ENCODE measurements at regions not wholly inside any gene's neighbourhood (a gene's known extent, or its start where the extent isn't known, plus 50 kb on each side); places are given as distances from the start of the nearest gene placed in this dataset.

DNA sequence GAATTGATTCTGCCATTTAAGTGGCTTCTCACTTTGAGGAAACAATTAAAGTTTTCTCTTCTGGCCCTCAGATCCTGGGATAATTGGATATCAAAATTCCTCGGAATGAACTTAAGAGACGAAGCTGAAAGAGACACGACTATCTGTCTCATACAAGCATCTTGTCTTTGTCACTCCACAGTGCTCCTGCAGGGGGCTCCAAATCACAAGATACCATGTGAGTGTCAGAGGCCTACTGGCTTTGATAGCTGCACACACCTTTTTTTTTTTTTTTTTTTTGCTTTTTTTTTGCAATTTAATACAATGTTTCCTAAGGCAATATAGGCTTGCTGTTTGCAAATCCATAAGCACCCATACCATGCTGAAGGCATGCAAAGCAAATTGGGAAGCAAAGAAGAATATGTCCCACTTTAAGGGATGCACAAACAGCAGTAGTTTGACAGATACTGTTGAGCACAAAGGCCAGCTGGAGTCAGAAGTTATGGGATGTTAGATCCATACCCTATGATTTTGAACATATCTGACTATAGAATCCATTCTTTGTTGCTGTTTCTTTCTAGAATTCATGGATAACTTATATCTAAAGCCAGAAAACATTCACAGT lies 109.0 kb upstream of the CBLN2 start:
- DNase-seq (ENCODE audit: low spot score) (no peak), ATAC-seq (ENCODE audit: low FRiP score) (no peak)
- TF ChIP-seq, protein P1, sequence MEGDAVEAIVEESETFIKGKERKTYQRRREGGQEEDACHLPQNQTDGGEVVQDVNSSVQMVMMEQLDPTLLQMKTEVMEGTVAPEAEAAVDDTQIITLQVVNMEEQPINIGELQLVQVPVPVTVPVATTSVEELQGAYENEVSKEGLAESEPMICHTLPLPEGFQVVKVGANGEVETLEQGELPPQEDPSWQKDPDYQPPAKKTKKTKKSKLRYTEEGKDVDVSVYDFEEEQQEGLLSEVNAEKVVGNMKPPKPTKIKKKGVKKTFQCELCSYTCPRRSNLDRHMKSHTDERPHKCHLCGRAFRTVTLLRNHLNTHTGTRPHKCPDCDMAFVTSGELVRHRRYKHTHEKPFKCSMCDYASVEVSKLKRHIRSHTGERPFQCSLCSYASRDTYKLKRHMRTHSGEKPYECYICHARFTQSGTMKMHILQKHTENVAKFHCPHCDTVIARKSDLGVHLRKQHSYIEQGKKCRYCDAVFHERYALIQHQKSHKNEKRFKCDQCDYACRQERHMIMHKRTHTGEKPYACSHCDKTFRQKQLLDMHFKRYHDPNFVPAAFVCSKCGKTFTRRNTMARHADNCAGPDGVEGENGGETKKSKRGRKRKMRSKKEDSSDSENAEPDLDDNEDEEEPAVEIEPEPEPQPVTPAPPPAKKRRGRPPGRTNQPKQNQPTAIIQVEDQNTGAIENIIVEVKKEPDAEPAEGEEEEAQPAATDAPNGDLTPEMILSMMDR (IDR thresholded peaks at IDR 0.05), result no peak

DNA sequence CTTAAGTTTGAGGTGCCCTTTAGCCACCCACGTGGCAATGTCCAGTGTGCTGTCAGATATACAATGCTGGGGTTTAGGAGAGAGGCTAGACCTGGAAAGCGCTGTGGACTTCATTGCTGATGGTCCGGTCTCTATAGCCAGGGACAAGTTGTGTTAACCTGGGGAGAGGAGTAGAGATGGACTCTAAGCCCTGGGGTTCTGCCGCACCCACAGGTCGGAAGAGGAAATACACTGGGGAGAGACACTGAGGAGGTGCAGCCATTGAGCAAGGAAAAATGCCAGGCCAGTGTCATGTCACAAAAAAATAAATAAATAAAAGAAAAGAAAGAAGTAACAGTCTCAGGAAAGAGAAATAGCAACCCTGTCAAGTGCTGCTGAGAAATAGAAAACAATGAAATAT lies 106.9 kb upstream of the CBLN2 start:
- ATAC-seq (ENCODE audit: low FRiP score) (no peak), DNase-seq (ENCODE audit: low spot score) (no peak)
- TF ChIP-seq, protein P1 (IDR thresholded peaks at IDR 0.05), result no peak

DNA sequence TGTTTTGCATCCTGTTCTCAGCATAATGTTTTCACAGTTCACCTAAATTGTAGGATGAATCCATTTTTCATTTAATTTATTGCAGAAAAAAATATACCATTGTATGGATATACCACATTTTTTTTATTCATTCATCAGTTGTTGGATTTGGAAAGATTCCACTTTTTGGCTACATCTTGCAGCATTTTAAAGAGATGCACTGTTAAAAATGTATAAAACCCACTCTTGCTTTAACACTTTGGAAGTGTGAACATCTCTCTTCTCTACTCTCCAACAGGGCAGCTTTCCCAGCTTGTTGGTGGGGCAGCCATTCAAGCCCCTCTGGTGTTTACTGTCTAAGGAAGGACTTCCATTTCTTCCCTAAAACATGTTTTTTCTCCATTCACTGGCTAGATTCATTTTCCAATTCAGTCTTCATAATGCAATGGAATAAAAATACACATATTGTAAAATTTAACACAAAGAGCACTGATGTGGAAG lies 104.4 kb upstream of the CBLN2 start:
- DNase-seq (ENCODE audit: low spot score) (no peak), ATAC-seq (ENCODE audit: low FRiP score) (no peak)
- TF ChIP-seq, protein P1 (IDR thresholded peaks at IDR 0.05), result no peak

DNA sequence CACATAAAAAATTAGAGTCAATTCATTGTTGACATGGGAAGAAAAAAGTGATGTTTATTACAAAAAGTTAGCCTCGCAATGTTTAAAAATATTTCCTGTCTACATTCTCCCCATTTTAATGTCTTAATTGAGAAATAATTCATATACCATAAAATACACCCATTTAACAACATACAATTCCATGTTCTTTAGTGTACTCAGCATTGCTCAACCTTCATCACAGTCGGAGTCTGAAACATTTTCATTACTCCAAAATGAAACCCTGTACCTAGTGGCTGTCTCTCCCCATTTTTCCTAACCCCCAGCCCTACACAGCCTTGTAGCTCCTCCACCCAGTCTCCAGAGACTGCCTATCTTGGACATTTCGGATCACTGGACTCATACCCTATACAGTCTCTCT lies 103.9 kb upstream of the CBLN2 start:
- DNase-seq (ENCODE audit: low spot score) (no peak), ATAC-seq (ENCODE audit: low FRiP score) (no peak)
- TF ChIP-seq, protein P1 (IDR thresholded peaks at IDR 0.05), result no peak

DNA sequence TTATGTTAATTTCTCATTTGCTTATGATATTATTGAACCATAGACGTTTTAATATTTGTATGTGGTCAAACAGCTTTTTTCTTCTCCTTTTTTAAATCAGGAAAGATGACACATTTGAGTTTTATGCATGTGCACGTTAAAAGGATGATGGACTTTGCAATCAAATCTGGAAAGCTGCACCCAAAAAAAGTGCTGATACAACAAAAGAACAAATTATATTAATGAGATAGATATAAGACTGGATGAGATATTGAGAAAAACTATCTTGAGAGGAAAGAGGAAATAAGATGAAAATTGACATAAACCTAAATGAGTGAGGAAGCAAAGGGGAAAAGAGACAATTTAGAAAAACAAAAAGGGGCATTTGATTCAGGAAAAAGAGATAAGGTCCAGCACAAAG lies 96.4 kb upstream of the CBLN2 start:
- ATAC-seq (ENCODE audit: low FRiP score), result no peak
- TF ChIP-seq, protein P1 (IDR thresholded peaks at IDR 0.05), result no peak

DNA sequence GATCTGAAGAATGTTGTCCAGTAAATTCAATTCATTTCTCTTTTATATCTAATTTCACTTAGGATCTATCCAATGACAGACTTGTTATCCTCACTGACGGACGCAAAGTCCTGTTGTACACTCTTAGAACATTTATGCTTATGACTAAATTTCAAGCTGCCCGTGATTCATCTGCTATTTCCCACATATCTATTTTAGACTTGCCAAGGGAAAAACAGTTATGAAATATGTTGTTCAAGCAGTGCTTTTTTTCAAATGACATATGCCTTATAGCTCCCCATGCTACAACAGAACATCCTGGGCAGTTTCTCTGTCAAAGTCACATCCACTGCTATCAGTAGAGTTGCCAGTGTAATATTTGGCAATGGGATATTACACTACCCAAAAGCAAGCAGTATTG lies 94.2 kb upstream of the CBLN2 start:
- ATAC-seq (ENCODE audit: low FRiP score), result peak; percentile 93
- DNase-seq (ENCODE audit: low spot score), result no peak
- TF ChIP-seq, protein P1 (IDR thresholded peaks at IDR 0.05), result no peak

More for the DNA sequence above, 96.4 kb upstream of the CBLN2 start:
- DNase-seq (ENCODE audit: low spot score), result no peak

DNA sequence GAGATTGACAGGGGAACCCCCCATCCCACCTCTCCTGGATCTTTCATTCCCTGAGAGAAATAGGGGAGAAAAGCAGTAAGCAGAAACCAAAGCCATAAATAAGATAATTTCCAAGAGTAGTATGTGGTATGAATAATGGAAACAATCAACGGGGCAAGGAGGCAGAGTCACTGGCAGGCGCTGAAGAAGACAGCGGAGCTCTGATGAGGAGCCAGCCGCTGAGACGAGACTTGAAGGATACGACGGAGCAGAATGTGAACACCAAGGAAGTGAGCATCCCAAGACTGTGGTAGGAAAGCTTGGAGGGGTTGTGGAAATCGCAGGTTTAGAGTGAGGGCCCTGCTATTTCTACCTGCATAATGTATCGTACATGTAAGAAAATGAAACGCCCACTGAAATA lies 93.6 kb upstream of the CBLN2 start:
- no peak for ATAC-seq (ENCODE audit: low FRiP score)
- TF ChIP-seq, protein P1 (IDR thresholded peaks at IDR 0.05), result no peak
- no peak for DNase-seq (ENCODE audit: low spot score)

Measured in omental fat pad (tissue), 3 donors.